Vagina (tissue), 2 donors: ENCODE measurements at regions not wholly inside any gene's neighbourhood (a gene's known extent, or its start where the extent isn't known, plus 50 kb on each side); places are given as distances from the start of the nearest gene placed in this dataset.

Experiments used
- DNase-seq, 2 donors: peaks; one replicate each; pipeline ENCODE4 v3.0.0-alpha.2; 2017; ENCODE audit errors: extremely low spot score in 2 of 2
- H3K27ac ChIP-seq: fragments of 200-600 bp; sonication (generic); one replicate; pipeline ENCODE4 v1.5.1; 2019
- H3K27me3 ChIP-seq: fragments of 200-600 bp; sonication (generic); one replicate; pipeline ENCODE4 v1.5.1; 2019
- H3K36me3 ChIP-seq, 2 donors: fragments of 200-600 bp; sonication (generic); one replicate each; pipeline ENCODE4 v1.5.1; 2017 to 2019
- H3K4me1 ChIP-seq: fragments of 200-600 bp; sonication (generic); one replicate; pipeline ENCODE4 v1.5.1; 2019
- H3K4me3 ChIP-seq, 2 donors: fragments of 200-600 bp; sonication (generic); 1 replicate in 1 of 2; 2 replicates in 1 of 2; pipeline ENCODE4 v1.5.1; 2016 to 2019
- H3K9me3 ChIP-seq: fragments of 200-600 bp; sonication (generic); one replicate; pipeline ENCODE4 v1.5.1; 2019
- CTCF ChIP-seq, 3 experiments: fragments of 450-650 bp in 2 of 3; fragments of 200-600 bp in 1 of 3; sonication (generic) in 1 of 3; IDR thresholded peaks; one replicate each; pipeline ENCODE4 v1.5.1; 2017 to 2019; ENCODE audit warnings: antibody characterized with exemption in 3 of 3, mild to moderate bottlenecking in 2 of 3, moderate library complexity in 2 of 3
- POLR2A ChIP-seq, 2 donors: fragments of 450-650 bp; IDR thresholded peaks; one replicate each; pipeline ENCODE4 v1.6.1; 2017; ENCODE audit warnings: antibody characterized with exemption in 2 of 2, mild to moderate bottlenecking in 2 of 2, moderate library complexity in 2 of 2
- POLR2AphosphoS5 ChIP-seq, 2 donors: sonication (generic); formaldehyde crosslinking; IDR thresholded peaks; one replicate each; pipeline ENCODE4 v1.9.0; 2017; ENCODE audit warnings: antibody characterized with exemption in 2 of 2, mild to moderate bottlenecking in 2 of 2, low read depth in 1 of 2; ENCODE audit not compliant: insufficient read depth in 1 of 2
- intact Hi-C: fragments of 100-400 bp; cut with DNase I; formaldehyde crosslinking; loops from one replicate; pipeline ENCODE4 v1.15.1; 2023

DNA sequence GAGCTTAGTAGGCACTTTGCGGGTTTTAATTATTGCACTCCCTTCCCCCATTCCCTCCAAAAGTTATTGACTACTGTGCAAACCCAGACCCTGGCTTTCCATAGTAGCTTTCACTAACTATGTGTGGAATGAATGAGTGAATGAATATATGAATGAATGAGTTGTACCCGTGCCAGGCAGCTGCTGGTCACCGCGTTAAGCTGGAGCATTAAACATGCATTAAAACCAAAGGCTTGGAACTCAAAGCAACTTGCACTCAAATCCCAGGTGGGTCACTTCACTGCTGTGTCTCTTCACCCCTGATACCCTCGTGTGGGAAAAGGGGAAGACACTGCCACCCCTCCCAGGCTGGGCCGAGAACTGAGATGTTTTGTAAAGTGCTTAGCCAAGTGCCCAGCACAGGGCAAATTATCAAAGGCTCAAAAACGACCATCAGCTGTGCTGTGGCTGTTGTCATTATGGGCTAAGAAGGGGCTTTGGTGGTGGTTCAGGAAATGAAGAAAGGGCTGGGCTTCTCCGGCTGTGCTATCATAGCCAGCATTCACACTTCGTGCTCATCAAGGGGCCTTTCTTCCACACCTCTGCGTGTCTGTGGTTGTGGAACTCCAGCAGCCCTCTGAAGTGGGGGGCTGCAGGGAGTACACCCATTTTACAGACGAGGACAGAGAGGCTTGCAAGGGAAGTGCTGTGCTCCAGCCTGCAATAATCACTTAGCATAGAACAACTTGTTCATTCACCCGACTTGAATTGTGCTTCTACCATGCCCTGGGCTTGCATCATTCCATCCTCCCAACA is 60.2 kb upstream of the STX16 start:
- H3K27me3 ChIP-seq, result no peaks in the 10 kb centered on the region

GRCh38 chr20:58587467-58587866 is 63.6 kb upstream of the STX16 start:
- Histone ChIP-seq H3K4me1 (no peaks in the 10 kb centered on the region), H3K4me3 (no peak overlapping the region), H3K27ac (no peak overlapping the region), H3K27me3 (no peaks in the 10 kb centered on the region), H3K9me3 (no peaks in the 10 kb centered on the region), H3K36me3 (no peaks in the 10 kb centered on the region)
- intact Hi-C loops, result no loop called here
- TF ChIP-seq POLR2A (IDR thresholded peaks at IDR 0.05) (no peak), POLR2AphosphoS5 (IDR thresholded peaks at IDR 0.05; ENCODE audit: insufficient read depth in 1 of 2, low read depth in 1 of 2) (no peak), CTCF (IDR thresholded peaks at IDR 0.05) (no peak)
- DNase-seq, result no peak

More for the DNA sequence above, 60.2 kb upstream of the STX16 start:
- TF ChIP-seq POLR2AphosphoS5 (IDR thresholded peaks at IDR 0.05; ENCODE audit: insufficient read depth in 1 of 2, low read depth in 1 of 2) (no peak), POLR2A (IDR thresholded peaks at IDR 0.05) (no peak), CTCF (IDR thresholded peaks at IDR 0.05) (no peak)
- intact Hi-C loops, result no loop called here
- Histone ChIP-seq H3K9me3 (no peaks in the 10 kb centered on the region), H3K4me1 (no peaks in the 10 kb centered on the region), H3K36me3 (no peaks in the 10 kb centered on the region), H3K27ac (no peak overlapping the region), H3K4me3 (no peak overlapping the region)
- no peak for DNase-seq

- H3K27ac ChIP-seq, result no peak overlapping the region
- TF ChIP-seq CTCF (IDR thresholded peaks at IDR 0.05) (no peak), POLR2AphosphoS5 (IDR thresholded peaks at IDR 0.05; ENCODE audit: insufficient read depth in 1 of 2, low read depth in 1 of 2) (no peak), POLR2A (IDR thresholded peaks at IDR 0.05) (no peak)
- no peaks in the 10 kb centered on the region for H3K4me1 ChIP-seq
- no peaks in the 10 kb centered on the region for H3K36me3 ChIP-seq
- no peaks in the 10 kb centered on the region for H3K9me3 ChIP-seq
- H3K27me3 ChIP-seq, result no peaks in the 10 kb centered on the region
- no peak overlapping the region for H3K4me3 ChIP-seq
- intact Hi-C loops, result no loop called here
- DNase-seq, result no peak
Observed at GRCh38 chr20:58586565-58587093, 64.5 kb upstream of the STX16 start.

DNA sequence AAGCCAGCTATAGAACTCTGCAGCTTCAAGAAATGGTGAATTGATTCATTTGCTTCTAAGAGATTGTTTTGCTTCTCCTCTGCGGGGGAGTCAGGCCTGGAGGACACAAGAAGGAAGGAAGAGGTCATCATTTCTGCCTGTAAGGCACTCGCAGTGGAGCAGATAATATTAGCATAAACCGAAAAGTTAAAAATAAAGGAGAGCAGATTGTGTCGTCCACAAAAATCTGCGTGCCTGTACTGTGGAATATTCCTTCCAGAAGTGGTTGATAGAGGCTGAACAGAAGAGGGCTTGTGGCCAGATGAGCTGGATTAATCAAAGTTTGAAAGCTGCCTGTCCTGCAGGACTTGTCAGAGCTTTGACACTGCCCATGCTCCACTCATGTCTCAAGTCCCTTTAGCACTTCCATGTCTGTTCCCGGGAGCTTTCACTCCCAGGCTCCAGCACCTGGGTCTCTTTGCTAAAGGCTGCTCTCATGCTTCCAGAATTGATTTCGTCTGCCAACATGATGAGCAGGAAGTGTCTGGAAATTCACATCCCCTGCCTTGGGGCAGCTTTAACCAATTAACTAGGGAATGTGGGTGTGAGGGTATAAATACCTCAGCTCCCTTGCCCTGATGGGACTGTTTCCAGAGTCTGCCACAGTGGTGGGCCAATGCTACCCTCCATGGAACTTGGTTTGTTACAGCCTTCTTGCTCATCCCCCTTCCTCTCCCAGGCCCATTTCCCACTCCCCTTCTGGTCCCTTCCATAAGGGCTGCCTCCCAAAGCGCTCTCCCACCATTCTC is 65.1 kb upstream of the STX16 start:
- DNase-seq, result no peak
- Histone ChIP-seq H3K27ac (no peak overlapping the region), H3K27me3 (no peaks in the 10 kb centered on the region), H3K36me3 (no peaks in the 10 kb centered on the region), H3K4me1 (no peaks in the 10 kb centered on the region), H3K9me3 (no peaks in the 10 kb centered on the region), H3K4me3 (no peak overlapping the region)
- intact Hi-C loops, result no loop called here
- TF ChIP-seq CTCF (IDR thresholded peaks at IDR 0.05), result no peak
- no peak for TF ChIP-seq POLR2AphosphoS5 (IDR thresholded peaks at IDR 0.05; ENCODE audit: insufficient read depth in 1 of 2, low read depth in 1 of 2)
- TF ChIP-seq POLR2A (IDR thresholded peaks at IDR 0.05), result no peak
